Breast epithelium (tissue), 4 donors: ENCODE measurements at regions not wholly inside any gene's neighbourhood (a gene's known extent, or its start where the extent isn't known, plus 50 kb on each side); places are given as distances from the start of the nearest gene placed in this dataset.

Source experiments
- DNase-seq, 2 donors: peaks; one replicate each; pipeline ENCODE4 v3.0.0-alpha.2; 2019; ENCODE audit warnings: low spot score in 2 of 2
- H3K27ac ChIP-seq, 2 donors: fragments of 200-600 bp; sonication (generic) in 1 of 2; one replicate each; pipeline ENCODE4 v1.5.1; 2016 to 2019; ENCODE audit warnings: mild to moderate bottlenecking in 1 of 2
- H3K27me3 ChIP-seq, 2 donors: fragments of 200-600 bp; sonication (generic) in 1 of 2; one replicate each; pipeline versions ENCODE4 v1.5.1 to v1.6.0; 2017 to 2019; ENCODE audit warnings: control low read depth in 1 of 2, mild to moderate bottlenecking in 1 of 2
- H3K36me3 ChIP-seq: fragments of 200-600 bp; one replicate; pipeline ENCODE4 v1.5.1; 2019
- H3K4me1 ChIP-seq, 2 donors: fragments of 200-600 bp; sonication (generic); one replicate each; pipeline ENCODE4 v1.5.1; 2016 to 2019; ENCODE audit warnings: control low read depth in 1 of 2
- H3K4me3 ChIP-seq, 3 donors: fragments of 200-600 bp; sonication (generic); 1 replicate in 2 of 3; 2 replicates in 1 of 3; pipeline ENCODE4 v1.5.1; 2016 to 2019; ENCODE audit warnings: mild to moderate bottlenecking in 3 of 3, moderate library complexity in 2 of 3
- H3K9me3 ChIP-seq, 2 donors: fragments of 200-600 bp; sonication (generic) in 1 of 2; one replicate each; pipeline ENCODE4 v1.5.1; 2016 to 2019; ENCODE audit warnings: control low read depth in 1 of 2
- CTCF ChIP-seq, 3 donors: fragments of 450-650 bp; IDR thresholded peaks; one replicate each; pipeline ENCODE4 v1.5.1; 2016 to 2017; ENCODE audit warnings: antibody characterized with exemption in 3 of 3, mild to moderate bottlenecking in 3 of 3, moderate library complexity in 3 of 3
- POLR2A ChIP-seq: fragments of 450-650 bp; IDR thresholded peaks from one replicate; pipeline ENCODE4 v1.6.1; 2016; ENCODE audit warnings: antibody characterized with exemption, mild to moderate bottlenecking, moderate library complexity
- POLR2AphosphoS5 ChIP-seq, 3 donors: sonication (generic); formaldehyde crosslinking; IDR thresholded peaks; one replicate each; pipeline ENCODE4 v1.6.1; 2017; ENCODE audit warnings: antibody characterized with exemption in 3 of 3
- intact Hi-C: fragments of 100-400 bp; cut with DNase I; formaldehyde crosslinking; loops from one replicate; pipeline ENCODE4 v1.15.1; 2023; ENCODE audit warnings: low total_unique reads

- H3K4me1 ChIP-seq, result no peaks in the 10 kb centered on the region
- no peak for DNase-seq
- TF ChIP-seq POLR2A, result no peak
- TF ChIP-seq POLR2AphosphoS5 (IDR thresholded peaks at IDR 0.05), result no peak
- no peak for TF ChIP-seq CTCF (IDR thresholded peaks at IDR 0.05)
- no peaks in the 10 kb centered on the region for H3K9me3 ChIP-seq
- no peaks in the 10 kb centered on the region for H3K27me3 ChIP-seq
- no peaks in the 10 kb centered on the region for H3K36me3 ChIP-seq
- no peak overlapping the region for H3K4me3 ChIP-seq
- intact Hi-C loops, result loop anchor here (5.0 kb wide), 1 partner anchor 297 kb away; no protein-coding TSS in a partner anchor
- H3K27ac ChIP-seq, result no peak overlapping the region
Measured at GRCh38 chr2:226334981-226335720, 464.5 kb downstream of the IRS1 start.

- no peak for DNase-seq
Measured at GRCh38 chr2:226333388-226333787, 466.2 kb downstream of the IRS1 start.

GRCh38 chr2:226330206-226330605 is 469.4 kb downstream of the IRS1 start:
- TF ChIP-seq POLR2A (no peak), POLR2AphosphoS5 (IDR thresholded peaks at IDR 0.05) (no peak), CTCF (IDR thresholded peaks at IDR 0.05) (no peak)
- no peak overlapping the region for H3K27ac ChIP-seq
- no peaks in the 10 kb centered on the region for H3K36me3 ChIP-seq
- H3K9me3 ChIP-seq, result no peaks in the 10 kb centered on the region
- DNase-seq, result no peak
- intact Hi-C loops, result loop anchor here (5.0 kb wide), 1 partner anchor 302 kb away; no protein-coding TSS in a partner anchor
- H3K4me3 ChIP-seq, result no peak overlapping the region
- H3K27me3 ChIP-seq, result no peaks in the 10 kb centered on the region
- H3K4me1 ChIP-seq, result no peaks in the 10 kb centered on the region

More at GRCh38 chr2:226333388-226333787, 466.2 kb downstream of the IRS1 start:
- no peaks in the 10 kb centered on the region for H3K4me1 ChIP-seq
- H3K36me3 ChIP-seq, result no peaks in the 10 kb centered on the region
- H3K4me3 ChIP-seq, result no peak overlapping the region
- H3K27ac ChIP-seq, result no peak overlapping the region
- no peaks in the 10 kb centered on the region for H3K27me3 ChIP-seq
- TF ChIP-seq POLR2A (no peak), POLR2AphosphoS5 (IDR thresholded peaks at IDR 0.05) (no peak), CTCF (IDR thresholded peaks at IDR 0.05) (no peak)
- H3K9me3 ChIP-seq, result no peaks in the 10 kb centered on the region
- intact Hi-C loops, result loop anchor here (5.0 kb wide), 1 partner anchor 299 kb away; no protein-coding TSS in a partner anchor

GRCh38 chr2:226329180-226329579 is 470.4 kb downstream of the IRS1 start:
- Histone ChIP-seq H3K27me3 (no peaks in the 10 kb centered on the region), H3K9me3 (no peaks in the 10 kb centered on the region), H3K36me3 (no peaks in the 10 kb centered on the region), H3K27ac (no peak overlapping the region), H3K4me3 (no peak overlapping the region), H3K4me1 (no peaks in the 10 kb centered on the region)
- intact Hi-C loops, result no loop called here
- TF ChIP-seq POLR2A (no peak), CTCF (IDR thresholded peaks at IDR 0.05) (no peak), POLR2AphosphoS5 (IDR thresholded peaks at IDR 0.05) (no peak)
- no peak for DNase-seq

GRCh38 chr2:226327830-226328229 is 471.8 kb downstream of the IRS1 start:
- intact Hi-C loops, result no loop called here

More at GRCh38 chr2:226327830-226328229, 471.8 kb downstream of the IRS1 start:
- DNase-seq, result no peak
- TF ChIP-seq POLR2AphosphoS5 (IDR thresholded peaks at IDR 0.05) (no peak), CTCF (IDR thresholded peaks at IDR 0.05) (no peak), POLR2A (no peak)
- Histone ChIP-seq H3K4me3 (no peak overlapping the region), H3K9me3 (no peaks in the 10 kb centered on the region), H3K4me1 (no peaks in the 10 kb centered on the region), H3K27ac (no peak overlapping the region), H3K27me3 (no peaks in the 10 kb centered on the region), H3K36me3 (no peaks in the 10 kb centered on the region)
